ENCODE measurements at regions not wholly inside any gene's neighbourhood (a gene's known extent, or its start where the extent isn't known, plus 50 kb on each side); places are given as distances from the start of the nearest gene placed in this dataset.

- Histone ChIP-seq H3K36me3 (no peaks in the 10 kb centered on the region), H3K4me1 (no peaks in the 10 kb centered on the region), H3K9me3 (no peaks in the 10 kb centered on the region), H3K27me3 (no peaks in the 10 kb centered on the region), H3K27ac (no peak overlapping the region), H3K4me3 (no peak overlapping the region)
- intact Hi-C loops (cut with DNase I; ENCODE audit: low total_unique reads) (no loop called here), in situ Hi-C loops (cut with MboI; ENCODE audit: low pct_ligation_motif_present in 1 of 4, low pct_unique_long_range_greater_than_20kb in 1 of 4, low sequenced_read_pairs in 3 of 4) (no loop called here)
- DNase-seq, result no peak
- WGBS, 2 donors (ENCODE audit: low coverage in 1 of 2), result 41 to 83% methylated on average over 2 to 6 of the region's 6 CpGs
- TF ChIP-seq EP300 (IDR thresholded peaks at IDR 0.05; ENCODE audit: low read depth) (no peak), POLR2AphosphoS5 (IDR thresholded peaks at IDR 0.05) (no peak)
Observed at GRCh38 chr18:73768043-73768442, 379.6 kb downstream of the FBXO15 start.

GRCh38 chr18:73766910-73767515 is 380.6 kb downstream of the FBXO15 start:
- Histone ChIP-seq H3K9me3 (no peaks in the 10 kb centered on the region), H3K4me1 (no peaks in the 10 kb centered on the region), H3K27me3 (no peaks in the 10 kb centered on the region), H3K36me3 (no peaks in the 10 kb centered on the region), H3K4me3 (no peak overlapping the region), H3K27ac (no peak overlapping the region)
- in situ Hi-C loops (cut with MboI; ENCODE audit: low pct_ligation_motif_present in 1 of 4, low pct_unique_long_range_greater_than_20kb in 1 of 4, low sequenced_read_pairs in 3 of 4), result no loop called here
- DNase-seq, result no peak
- intact Hi-C loops (cut with DNase I; ENCODE audit: low total_unique reads), result no loop called here
- 44 to 45% methylated on average over 7 to 8 of the region's 8 CpGs for WGBS, 2 donors (ENCODE audit: low coverage in 1 of 2)
- TF ChIP-seq EP300 (IDR thresholded peaks at IDR 0.05; ENCODE audit: low read depth), result no peak
- no peak for TF ChIP-seq POLR2A (IDR thresholded peaks at IDR 0.05)

DNA sequence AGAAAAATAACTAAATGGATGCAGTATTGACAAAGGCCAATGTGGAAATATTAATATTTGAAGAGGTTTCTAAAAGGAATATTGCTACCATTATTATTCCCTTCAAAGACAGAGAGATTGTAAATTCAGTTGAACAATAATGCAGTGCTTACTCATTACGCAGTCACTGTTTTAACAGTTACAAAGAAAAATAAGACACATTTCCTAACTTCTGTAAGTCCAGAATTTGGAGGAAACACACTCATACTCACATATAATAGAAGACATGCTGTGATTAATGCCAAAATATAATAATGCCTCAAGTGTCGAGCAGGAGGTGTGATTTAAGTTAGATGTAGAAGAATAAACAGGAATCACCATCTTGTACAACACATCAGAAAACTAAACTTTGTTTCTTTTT is 389.2 kb downstream of the FBXO15 start:
- Histone ChIP-seq H3K36me3 (no peaks in the 10 kb centered on the region), H3K27ac (no peak overlapping the region), H3K4me3 (no peak overlapping the region), H3K9me3 (no peaks in the 10 kb centered on the region), H3K27me3 (no peaks in the 10 kb centered on the region), H3K4me1 (no peaks in the 10 kb centered on the region)
- 80 to 81% methylated on average over 2 of the region's 2 CpGs for WGBS, 2 donors (ENCODE audit: low coverage in 1 of 2)
- intact Hi-C loops (cut with DNase I; ENCODE audit: low total_unique reads) (no loop called here), in situ Hi-C loops (cut with MboI; ENCODE audit: low pct_ligation_motif_present in 1 of 4, low pct_unique_long_range_greater_than_20kb in 1 of 4, low sequenced_read_pairs in 3 of 4) (no loop called here)
- DNase-seq, result no peak
- no peak for TF ChIP-seq EP300 (IDR thresholded peaks at IDR 0.05; ENCODE audit: low read depth)
- TF ChIP-seq POLR2A (IDR thresholded peaks at IDR 0.05), result no peak

- WGBS, 2 donors (ENCODE audit: low coverage in 1 of 2), result 91 to 96% methylated on average over 12 to 24 of the region's 24 CpGs
- DNase-seq, result no peak
- no peaks in the 10 kb centered on the region for H3K9me3 ChIP-seq
Observed at GRCh38 chr18:73756256-73757091, 391.2 kb downstream of the FBXO15 start.

GRCh38 chr18:73752965-73753364 is 394.7 kb downstream of the FBXO15 start:
- Histone ChIP-seq H3K27me3 (no peaks in the 10 kb centered on the region), H3K9me3 (no peaks in the 10 kb centered on the region), H3K27ac (no peak overlapping the region), H3K36me3 (no peaks in the 10 kb centered on the region), H3K4me1 (no peaks in the 10 kb centered on the region), H3K4me3 (no peak overlapping the region)
- DNase-seq, result no peak
- WGBS, 2 donors (ENCODE audit: low coverage in 1 of 2), result 44 to 51% methylated on average over 2 of the region's 2 CpGs
- intact Hi-C loops (cut with DNase I; ENCODE audit: low total_unique reads) (no loop called here), in situ Hi-C loops (cut with MboI; ENCODE audit: low pct_ligation_motif_present in 1 of 4, low pct_unique_long_range_greater_than_20kb in 1 of 4, low sequenced_read_pairs in 3 of 4) (no loop called here)
- TF ChIP-seq POLR2AphosphoS5 (IDR thresholded peaks at IDR 0.05) (no peak), EP300 (IDR thresholded peaks at IDR 0.05; ENCODE audit: low read depth) (no peak), CTCF (IDR thresholded peaks at IDR 0.05) (no peak), POLR2A (IDR thresholded peaks at IDR 0.05) (no peak)

More at GRCh38 chr18:73756256-73757091, 391.2 kb downstream of the FBXO15 start:
- H3K36me3 ChIP-seq, result no peaks in the 10 kb centered on the region
- no peaks in the 10 kb centered on the region for H3K27me3 ChIP-seq
- H3K27ac ChIP-seq, result no peak overlapping the region
- intact Hi-C loops (cut with DNase I; ENCODE audit: low total_unique reads), result no loop called here
- H3K4me3 ChIP-seq, result no peak overlapping the region
- in situ Hi-C loops (cut with MboI; ENCODE audit: low pct_ligation_motif_present in 1 of 4, low pct_unique_long_range_greater_than_20kb in 1 of 4, low sequenced_read_pairs in 3 of 4), result no loop called here
- no peaks in the 10 kb centered on the region for H3K4me1 ChIP-seq
- TF ChIP-seq POLR2AphosphoS5 (IDR thresholded peaks at IDR 0.05), result no peak
- TF ChIP-seq POLR2A (IDR thresholded peaks at IDR 0.05), result no peak
- no peak for TF ChIP-seq EP300 (IDR thresholded peaks at IDR 0.05; ENCODE audit: low read depth)
- TF ChIP-seq CTCF (IDR thresholded peaks at IDR 0.05), result no peak

All from transverse colon (tissue), 4 donors.